ENCODE measurements at regions not wholly inside any gene's neighbourhood (a gene's known extent, or its start where the extent isn't known, plus 50 kb on each side); places are given as distances from the start of the nearest gene placed in this dataset.

GRCh38 chr12:114501474-114501807 lies 95.5 kb upstream of the TBX5 start:
- DNase-seq (no peak), ATAC-seq (no peak)
- Histone ChIP-seq H3K27ac (ENCODE audit: low read length) (no peak overlapping the region), H2AFZ (ENCODE audit: low read length) (no peak overlapping the region), H4K20me1 (ENCODE audit: low read length) (no peaks in the 10 kb centered on the region), H3K79me2 (ENCODE audit: low read length) (no peaks in the 10 kb centered on the region), H3K4me1 (ENCODE audit: insufficient read depth, low read length) (no peaks in the 10 kb centered on the region), H3K27me3 (ENCODE audit: low read length) (peaks cover 82% of the 10 kb centered on the region), H3F3A (ENCODE audit: low read length, unreplicated experiment) (no peaks in the 10 kb centered on the region), H3K9me3 (ENCODE audit: low read length) (no peaks in the 10 kb centered on the region), H3K36me3 (ENCODE audit: low read depth, low read length) (no peaks in the 10 kb centered on the region), H3K4me2 (ENCODE audit: low read length) (no peak overlapping the region), H3K9me2 (replicated peaks; ENCODE audit: low read length) (no peaks in the 10 kb centered on the region), H3K4me3 (ENCODE audit: low read length) (no peak overlapping the region), H3K9ac (ENCODE audit: low read length) (no peak overlapping the region)
- intact Hi-C loops (cut with micrococcal nuclease) = no loop called here
- TF ChIP-seq EZH2 (IDR thresholded peaks at IDR 0.05; ENCODE audit: low read length, unreplicated experiment) (no peak), CTCF (conservative IDR thresholded peaks at IDR 0.05; ENCODE audit: low read depth, low read length) (no peak), EZH2phosphoT487 (IDR thresholded peaks at IDR 0.05; ENCODE audit: borderline replicate concordance, low read length) (no peak)
- ChIA-PET POLR2A (ENCODE audit: unreplicated experiment) (no interaction called here), CTCF (no interaction called here)
- no TSS peak for BruUV-seq (replicated peaks)

GRCh38 chr12:114500775-114501473 lies 95.0 kb upstream of the TBX5 start:
- no peaks in the 10 kb centered on the region for H3K9me3 ChIP-seq (ENCODE audit: low read length)
- H2AFZ ChIP-seq (ENCODE audit: low read length) = no peak overlapping the region
- intact Hi-C loops (cut with micrococcal nuclease) = no loop called here
- no peak overlapping the region for H3K27ac ChIP-seq (ENCODE audit: low read length)
- no peaks in the 10 kb centered on the region for H4K20me1 ChIP-seq (ENCODE audit: low read length)
- peaks cover 81% of the 10 kb centered on the region for H3K27me3 ChIP-seq (ENCODE audit: low read length)
- DNase-seq = no peak
- BruUV-seq (replicated peaks) = no TSS peak
- no peak overlapping the region for H3K4me2 ChIP-seq (ENCODE audit: low read length)
- H3F3A ChIP-seq (ENCODE audit: low read length, unreplicated experiment) = no peaks in the 10 kb centered on the region
- TF ChIP-seq CTCF (conservative IDR thresholded peaks at IDR 0.05; ENCODE audit: low read depth, low read length) (no peak), EZH2phosphoT487 (IDR thresholded peaks at IDR 0.05; ENCODE audit: borderline replicate concordance, low read length) (no peak), EZH2 (IDR thresholded peaks at IDR 0.05; ENCODE audit: low read length, unreplicated experiment) (no peak)
- H3K9ac ChIP-seq (ENCODE audit: low read length) = no peak overlapping the region
- no peaks in the 10 kb centered on the region for H3K79me2 ChIP-seq (ENCODE audit: low read length)
- no peaks in the 10 kb centered on the region for H3K36me3 ChIP-seq (ENCODE audit: low read depth, low read length)
- CTCF ChIA-PET = no interaction called here
- H3K9me2 ChIP-seq (replicated peaks; ENCODE audit: low read length) = no peaks in the 10 kb centered on the region
- no peak for ATAC-seq
- POLR2A ChIA-PET (ENCODE audit: unreplicated experiment) = no interaction called here
- no peak overlapping the region for H3K4me3 ChIP-seq (ENCODE audit: low read length)
- no peaks in the 10 kb centered on the region for H3K4me1 ChIP-seq (ENCODE audit: insufficient read depth, low read length)

- Histone ChIP-seq H3K4me1 (ENCODE audit: insufficient read depth, low read length) (no peaks in the 10 kb centered on the region), H3K4me3 (ENCODE audit: low read length) (no peak overlapping the region), H2AFZ (ENCODE audit: low read length) (no peak overlapping the region), H3K36me3 (ENCODE audit: low read depth, low read length) (no peaks in the 10 kb centered on the region), H3K79me2 (ENCODE audit: low read length) (no peaks in the 10 kb centered on the region), H3K9me3 (ENCODE audit: low read length) (no peaks in the 10 kb centered on the region), H3K9me2 (replicated peaks; ENCODE audit: low read length) (no peaks in the 10 kb centered on the region), H3K9ac (ENCODE audit: low read length) (no peak overlapping the region), H3F3A (ENCODE audit: low read length, unreplicated experiment) (no peaks in the 10 kb centered on the region), H4K20me1 (ENCODE audit: low read length) (no peaks in the 10 kb centered on the region), H3K27me3 (ENCODE audit: low read length) (peaks cover 78% of the 10 kb centered on the region), H3K4me2 (ENCODE audit: low read length) (no peak overlapping the region), H3K27ac (ENCODE audit: low read length) (no peak overlapping the region)
- intact Hi-C loops (cut with micrococcal nuclease) = no loop called here
- ChIA-PET CTCF (no interaction called here), POLR2A (ENCODE audit: unreplicated experiment) (no interaction called here)
- no peak for ATAC-seq
- no peak for DNase-seq
- no peak for TF ChIP-seq EZH2phosphoT487 (IDR thresholded peaks at IDR 0.05; ENCODE audit: borderline replicate concordance, low read length)
- TF ChIP-seq CTCF (conservative IDR thresholded peaks at IDR 0.05; ENCODE audit: low read depth, low read length) = no peak
- TF ChIP-seq EZH2 (IDR thresholded peaks at IDR 0.05; ENCODE audit: low read length, unreplicated experiment) = no peak
- BruUV-seq (replicated peaks) = no TSS peak
Measured at GRCh38 chr12:114500131-114500530, 94.2 kb upstream of the TBX5 start.
